PC-3 (cell line): ENCODE measurements at regions not wholly inside any gene's neighbourhood (a gene's known extent, or its start where the extent isn't known, plus 50 kb on each side); places are given as distances from the start of the nearest gene placed in this dataset.

ENCODE experiments used
- EZH2phosphoT487 ChIP-seq: fragments of 300-600 bp; sonication (generic); IDR thresholded peaks from 2 replicates; pipeline ENCODE4 v1.6.1; 2018; ENCODE audit warnings: mild to moderate bottlenecking, antibody characterized with exemption, low read length, borderline replicate concordance
- TF ChIP-seq, protein P1 (sequence below): fragments of 300-600 bp; sonication (generic); conservative IDR thresholded peaks from 2 replicates; pipeline ENCODE4 v1.5.1; 2017; ENCODE audit warnings: antibody characterized with exemption, low read depth, mild to moderate bottlenecking, low read length

DNA sequence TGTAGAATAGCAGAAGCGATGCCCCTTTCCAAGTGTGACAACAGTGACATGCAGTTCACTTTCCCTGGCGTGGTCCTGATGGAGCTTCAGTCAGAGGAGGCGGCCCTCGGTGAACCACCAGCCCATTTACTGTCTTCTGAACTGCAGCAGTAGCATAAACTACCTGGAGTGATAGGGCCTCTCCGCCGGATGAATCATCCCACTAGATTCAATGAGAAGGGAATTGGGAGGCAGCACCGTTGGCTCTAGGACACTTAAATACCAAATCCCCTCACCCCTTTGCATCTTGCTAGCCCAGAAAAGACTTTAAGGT lies 112.8 kb upstream of the GPR12 start:
- TF ChIP-seq, protein P1, sequence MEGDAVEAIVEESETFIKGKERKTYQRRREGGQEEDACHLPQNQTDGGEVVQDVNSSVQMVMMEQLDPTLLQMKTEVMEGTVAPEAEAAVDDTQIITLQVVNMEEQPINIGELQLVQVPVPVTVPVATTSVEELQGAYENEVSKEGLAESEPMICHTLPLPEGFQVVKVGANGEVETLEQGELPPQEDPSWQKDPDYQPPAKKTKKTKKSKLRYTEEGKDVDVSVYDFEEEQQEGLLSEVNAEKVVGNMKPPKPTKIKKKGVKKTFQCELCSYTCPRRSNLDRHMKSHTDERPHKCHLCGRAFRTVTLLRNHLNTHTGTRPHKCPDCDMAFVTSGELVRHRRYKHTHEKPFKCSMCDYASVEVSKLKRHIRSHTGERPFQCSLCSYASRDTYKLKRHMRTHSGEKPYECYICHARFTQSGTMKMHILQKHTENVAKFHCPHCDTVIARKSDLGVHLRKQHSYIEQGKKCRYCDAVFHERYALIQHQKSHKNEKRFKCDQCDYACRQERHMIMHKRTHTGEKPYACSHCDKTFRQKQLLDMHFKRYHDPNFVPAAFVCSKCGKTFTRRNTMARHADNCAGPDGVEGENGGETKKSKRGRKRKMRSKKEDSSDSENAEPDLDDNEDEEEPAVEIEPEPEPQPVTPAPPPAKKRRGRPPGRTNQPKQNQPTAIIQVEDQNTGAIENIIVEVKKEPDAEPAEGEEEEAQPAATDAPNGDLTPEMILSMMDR: no peak
- TF ChIP-seq EZH2phosphoT487: no peak
